Spleen (tissue), 11 donors: ENCODE measurements at regions not wholly inside any gene's neighbourhood (a gene's known extent, or its start where the extent isn't known, plus 50 kb on each side); places are given as distances from the start of the nearest gene placed in this dataset.

Source experiments
- DNase-seq: peaks from one replicate; pipeline ENCODE4 v3.0.0-alpha.2; 2020
- H3K27ac ChIP-seq, 8 donors: fragments of 200-600 bp; sonication (generic) in 7 of 8; 1 replicate in 4 of 8; 2 replicates in 4 of 8; pipeline versions ENCODE4 v1.5.0 to v1.8.0; 2016 to 2021; ENCODE audit warnings: inconsistent platforms in 4 of 8, mild to moderate bottlenecking in 4 of 8, moderate library complexity in 1 of 8
- H3K27me3 ChIP-seq, 7 donors: fragments of 200-600 bp; sonication (generic) in 6 of 7; replicated peaks in 1 of 7; 1 replicate in 4 of 7; 2 replicates in 3 of 7; pipeline versions ENCODE4 v1.5.0 to v1.8.0; 2016 to 2021; ENCODE audit warnings: inconsistent platforms in 3 of 7, mild to moderate bottlenecking in 1 of 7
- H3K36me3 ChIP-seq, 6 donors: fragments of 200-600 bp; sonication (generic) in 5 of 6; 1 replicate in 4 of 6; 2 replicates in 2 of 6; pipeline versions ENCODE4 v1.5.0 to v1.8.0; 2016 to 2021; ENCODE audit warnings: inconsistent platforms in 2 of 6
- H3K4me1 ChIP-seq, 6 donors: fragments of 200-600 bp; sonication (generic) in 5 of 6; 1 replicate in 3 of 6; 2 replicates in 3 of 6; pipeline versions ENCODE4 v1.5.0 to v1.8.0; 2016 to 2021; ENCODE audit warnings: inconsistent platforms in 3 of 6
- H3K4me3 ChIP-seq, 8 donors: fragments of 200-600 bp; sonication (generic) in 7 of 8; 1 replicate in 4 of 8; 2 replicates in 4 of 8; pipeline versions ENCODE4 v1.5.0 to v1.8.0; 2016 to 2021; ENCODE audit warnings: inconsistent platforms in 4 of 8, mild to moderate bottlenecking in 4 of 8, moderate library complexity in 2 of 8
- H3K9me3 ChIP-seq, 8 donors: fragments of 200-600 bp; sonication (generic) in 7 of 8; 1 replicate in 4 of 8; 2 replicates in 4 of 8; pipeline versions ENCODE4 v1.5.0 to v1.8.0; 2016 to 2021; ENCODE audit warnings: inconsistent platforms in 4 of 8
- POLR2A ChIP-seq, 3 donors: fragments of 450-650 bp; IDR thresholded peaks; one replicate each; pipeline ENCODE4 v1.5.1; 2017; ENCODE audit warnings: antibody characterized with exemption in 3 of 3, mild to moderate bottlenecking in 1 of 3
- POLR2AphosphoS5 ChIP-seq, 3 donors: sonication (generic); formaldehyde crosslinking; IDR thresholded peaks; one replicate each; pipeline ENCODE4 v1.5.1; 2017; ENCODE audit warnings: antibody characterized with exemption in 3 of 3
- WGBS, 5 donors: extraction: QIAGEN DNeasy Blood & Tissue Kit in 3 of 5; methylation state at CpG; one replicate each; pipeline versions ENCODE4 v1.1.5 to v1.1.7; 2013 to 2018; 5-methylcytosine and 5-hydroxymethylcytosine counted together
- intact Hi-C: fragments of 100-400 bp; cut with DNase I; formaldehyde crosslinking; loops from one replicate; pipeline ENCODE4 v1.15.0; 2023; ENCODE audit warnings: low total_unique reads
- TF ChIP-seq, protein P1 (sequence below), 11 experiments: fragments of 200-600 bp in 7 of 11; fragments of 450-650 bp in 4 of 11; sonication (generic) in 4 of 11; IDR thresholded peaks in 8 of 11; conservative IDR thresholded peaks in 3 of 11; 1 replicate in 7 of 11; 2 replicates in 4 of 11; pipeline versions ENCODE4 v1.4.0 to v1.8.0; 2016 to 2021; ENCODE audit warnings: antibody characterized with exemption in 11 of 11, inconsistent platforms in 4 of 11, mild to moderate bottlenecking in 1 of 11
- donor health status: healthy with polysubstance abuse.
- donor health status: DM: no; HTN: no; CAD: no; lungs with moderate emphysema.
- donor health status: DM: no; HTN: no; CAD: no.
- donor health status: Bipolar disorder and iron deficiency.
- donor health status: healthy.
- donor health status: DM: no; HTN: no; CAD: no.
- donor health status: DM: yes; HTN: yes; CAD: no.

- Histone ChIP-seq H3K27ac (no peak overlapping the region), H3K4me1 (no peaks in the 10 kb centered on the region), H3K27me3 (no peaks in the 10 kb centered on the region), H3K9me3 (no peaks in the 10 kb centered on the region), H3K36me3 (no peaks in the 10 kb centered on the region), H3K4me3 (no peak overlapping the region)
- TF ChIP-seq POLR2AphosphoS5 (IDR thresholded peaks at IDR 0.05) (no peak), POLR2A (IDR thresholded peaks at IDR 0.05) (no peak)
- TF ChIP-seq, protein P1, sequence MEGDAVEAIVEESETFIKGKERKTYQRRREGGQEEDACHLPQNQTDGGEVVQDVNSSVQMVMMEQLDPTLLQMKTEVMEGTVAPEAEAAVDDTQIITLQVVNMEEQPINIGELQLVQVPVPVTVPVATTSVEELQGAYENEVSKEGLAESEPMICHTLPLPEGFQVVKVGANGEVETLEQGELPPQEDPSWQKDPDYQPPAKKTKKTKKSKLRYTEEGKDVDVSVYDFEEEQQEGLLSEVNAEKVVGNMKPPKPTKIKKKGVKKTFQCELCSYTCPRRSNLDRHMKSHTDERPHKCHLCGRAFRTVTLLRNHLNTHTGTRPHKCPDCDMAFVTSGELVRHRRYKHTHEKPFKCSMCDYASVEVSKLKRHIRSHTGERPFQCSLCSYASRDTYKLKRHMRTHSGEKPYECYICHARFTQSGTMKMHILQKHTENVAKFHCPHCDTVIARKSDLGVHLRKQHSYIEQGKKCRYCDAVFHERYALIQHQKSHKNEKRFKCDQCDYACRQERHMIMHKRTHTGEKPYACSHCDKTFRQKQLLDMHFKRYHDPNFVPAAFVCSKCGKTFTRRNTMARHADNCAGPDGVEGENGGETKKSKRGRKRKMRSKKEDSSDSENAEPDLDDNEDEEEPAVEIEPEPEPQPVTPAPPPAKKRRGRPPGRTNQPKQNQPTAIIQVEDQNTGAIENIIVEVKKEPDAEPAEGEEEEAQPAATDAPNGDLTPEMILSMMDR (IDR thresholded peaks at IDR 0.05 in 8 of 11, conservative IDR thresholded peaks at IDR 0.05 in 3 of 11), result no peak
- intact Hi-C loops, result no loop called here
- DNase-seq, result no peak
- 66 to 74% (median 69%) methylated on average over 6 to 7 of the region's 7 CpGs for WGBS, 5 donors
These were observed 594.9 kb downstream of the CCDC171 start for GRCh38 chr9:16147726-16148125.

DNA sequence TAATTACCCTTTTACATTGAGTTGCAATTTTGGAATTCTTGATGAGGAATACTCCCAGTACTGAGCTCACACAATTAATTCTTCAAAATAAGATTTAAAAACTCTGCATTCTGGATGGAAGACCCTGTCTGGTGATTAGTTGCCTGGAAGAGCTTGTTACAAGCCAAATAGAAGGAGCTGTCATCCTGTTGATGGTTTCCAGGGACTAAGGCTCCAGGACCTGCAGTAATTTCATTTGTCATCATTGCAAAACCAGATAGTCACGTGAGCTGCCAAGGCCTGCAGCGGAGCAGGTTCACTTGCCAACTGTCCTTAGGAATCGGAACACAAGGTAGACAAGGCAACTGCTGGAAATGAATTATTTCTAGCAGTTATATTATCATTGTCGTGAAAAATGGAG lies 597.7 kb downstream of the CCDC171 start:
- H3K4me3 ChIP-seq, result no peak overlapping the region
- DNase-seq, result no peak
- intact Hi-C loops, result no loop called here
- TF ChIP-seq POLR2AphosphoS5 (IDR thresholded peaks at IDR 0.05) (no peak), POLR2A (IDR thresholded peaks at IDR 0.05) (no peak)
- TF ChIP-seq, protein P1 (IDR thresholded peaks at IDR 0.05 in 8 of 11, conservative IDR thresholded peaks at IDR 0.05 in 3 of 11), result no peak
- H3K4me1 ChIP-seq, result peaks cover 0 to 6% (median 0%) of the 10 kb centered on the region in 6 donors
- H3K27ac ChIP-seq, result no peak overlapping the region
- 66 to 87% (median 69%) methylated on average over 4 of the region's 4 CpGs for WGBS, 5 donors
- peaks cover 0 to 17% (median 0%) of the 10 kb centered on the region in 7 donors for H3K27me3 ChIP-seq
- H3K9me3 ChIP-seq, result no peaks in the 10 kb centered on the region
- no peaks in the 10 kb centered on the region for H3K36me3 ChIP-seq

DNA sequence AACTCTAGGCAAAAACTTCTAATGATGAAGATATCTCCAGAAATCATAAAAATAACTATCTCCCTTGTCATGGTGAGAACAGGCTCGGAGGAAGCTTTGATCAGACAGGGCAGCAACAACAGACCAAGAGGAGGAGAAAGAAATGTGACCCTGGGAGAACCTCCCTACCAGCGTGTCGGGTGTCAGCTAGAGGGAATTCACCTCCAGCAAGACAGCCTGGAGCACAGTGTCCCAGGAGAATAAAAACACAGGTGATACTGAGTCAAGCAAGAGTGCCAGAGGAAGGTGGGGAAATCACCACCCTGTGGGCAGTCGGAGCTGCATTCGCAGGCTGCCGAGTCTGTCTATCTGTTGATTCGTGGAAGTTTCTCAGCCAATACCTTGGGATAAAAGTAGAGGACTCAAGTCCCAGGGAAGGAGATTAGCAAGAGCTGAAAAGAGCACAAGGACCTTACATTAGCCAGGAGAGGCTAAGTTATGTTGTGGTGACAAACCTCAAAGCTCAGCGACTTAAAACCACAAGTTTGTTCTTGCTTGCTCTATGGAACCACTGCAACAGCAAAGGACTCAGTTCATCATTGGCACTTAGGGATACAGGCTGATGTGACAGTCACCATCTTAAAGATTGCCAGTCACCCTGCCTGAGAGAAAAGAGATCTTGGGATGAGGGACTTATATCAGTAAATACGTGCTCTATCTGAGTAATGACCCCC lies 598.3 kb downstream of the CCDC171 start:
- TF ChIP-seq, protein P1 (IDR thresholded peaks at IDR 0.05 in 8 of 11, conservative IDR thresholded peaks at IDR 0.05 in 3 of 11), result no peak
- TF ChIP-seq POLR2A (IDR thresholded peaks at IDR 0.05), result no peak
- TF ChIP-seq POLR2AphosphoS5 (IDR thresholded peaks at IDR 0.05), result no peak
- peaks cover 0 to 23% (median 0%) of the 10 kb centered on the region in 7 donors for H3K27me3 ChIP-seq
- no peak overlapping the region for H3K4me3 ChIP-seq
- intact Hi-C loops, result no loop called here
- H3K27ac ChIP-seq, result no peak overlapping the region
- no peak for DNase-seq
- no peaks in the 10 kb centered on the region for H3K9me3 ChIP-seq
- H3K4me1 ChIP-seq, result peaks cover 0 to 6% (median 0%) of the 10 kb centered on the region in 6 donors
- WGBS, 5 donors, result 59 to 76% (median 72%) methylated on average over 9 of the region's 9 CpGs
- no peaks in the 10 kb centered on the region for H3K36me3 ChIP-seq

- Histone ChIP-seq H3K27me3 (peaks cover 0 to 27% (median 0%) of the 10 kb centered on the region in 7 donors), H3K36me3 (no peaks in the 10 kb centered on the region), H3K4me3 (no peak overlapping the region), H3K27ac (no peak overlapping the region), H3K4me1 (peaks cover 0 to 6% (median 0%) of the 10 kb centered on the region in 6 donors), H3K9me3 (no peaks in the 10 kb centered on the region)
- intact Hi-C loops, result no loop called here
- DNase-seq, result no peak
- WGBS, 5 donors, result 85 to 88% (median 87%) methylated on average over 12 of the region's 12 CpGs
- TF ChIP-seq, protein P1 (IDR thresholded peaks at IDR 0.05 in 8 of 11, conservative IDR thresholded peaks at IDR 0.05 in 3 of 11), result no peak
- TF ChIP-seq POLR2AphosphoS5 (IDR thresholded peaks at IDR 0.05), result no peak
- no peak for TF ChIP-seq POLR2A (IDR thresholded peaks at IDR 0.05)
These were observed 599.6 kb downstream of the CCDC171 start for GRCh38 chr9:16152276-16153101.
